IMR-90 (cell line): ENCODE measurements at regions not wholly inside any gene's neighbourhood (a gene's known extent, or its start where the extent isn't known, plus 50 kb on each side); places are given as distances from the start of the nearest gene placed in this dataset.

Experiments
- ATAC-seq: fragments of 200-7000 bp; cut with Tn5 transposase; 2 replicates; pipeline ENCODE4 v1.9.1; 2020; ENCODE audit warnings: low read depth, mild to moderate bottlenecking, moderate library complexity
- BruUV-seq: library from RNA; stranded (reverse); fragments of 400-500 nt; replicated peaks from 2 replicates; lab custom pipeline; 2021; lab: Mats Ljungman, UMichigan
- CTCF ChIA-PET: fragments of 300-600 bp; formaldehyde crosslinking; extraction: SDS; loops from one replicate; lab custom pipeline; 2021; ENCODE audit warnings: antibody characterized with exemption; lab: Yijun Ruan, JAX
- POLR2A ChIA-PET: fragments of 300-600 bp; sonication (Branson Sonifier 250); formaldehyde crosslinking; loops from one replicate; lab custom pipeline; 2022; ENCODE audit warnings: antibody characterized with exemption; ENCODE audit not compliant: unreplicated experiment; lab: Charles Lee
- DNase-seq: peaks from one replicate; pipeline ENCODE4 v3.0.0; 2013
- H2AFZ ChIP-seq: replicated peaks from 2 replicates; pipeline ENCODE3; 2013; ENCODE audit warnings: low read length, mild to moderate bottlenecking; ENCODE audit not compliant: poor library complexity
- H2AK5ac ChIP-seq: 2 replicates; pipeline ENCODE4 v1.6.1; 2013; ENCODE audit warnings: low read depth, low read length, inconsistent platforms
- H2AK9ac ChIP-seq: replicated peaks from 2 replicates; pipeline ENCODE3; 2013; ENCODE audit warnings: mild to moderate bottlenecking, low read depth, low read length, moderate library complexity; ENCODE audit not compliant: poor library complexity
- H2BK120ac ChIP-seq: 2 replicates; pipeline ENCODE4 v1.6.1; 2013; ENCODE audit warnings: low read depth, low read length, inconsistent platforms
- H2BK15ac ChIP-seq: 3 replicates; pipeline ENCODE4 v1.6.1; 2013; ENCODE audit warnings: low read depth, low read length, inconsistent platforms
- H2BK20ac ChIP-seq: 2 replicates; pipeline ENCODE4 v1.6.1; 2013; ENCODE audit warnings: low read depth, mild to moderate bottlenecking, inconsistent platforms, low read length, moderate library complexity
- H2BK5ac ChIP-seq: 2 replicates; pipeline ENCODE4 v1.6.1; 2013; ENCODE audit warnings: mild to moderate bottlenecking, low read depth, low read length, inconsistent platforms; ENCODE audit not compliant: poor library complexity, severe bottlenecking
- H3K14ac ChIP-seq: replicated peaks from 2 replicates; pipeline ENCODE4 v1.6.1; 2013; ENCODE audit warnings: low read depth, low read length, inconsistent platforms
- H3K18ac ChIP-seq: 2 replicates; pipeline ENCODE4 v1.6.1; 2013; ENCODE audit warnings: low read depth, low read length, control low read depth
- H3K23ac ChIP-seq: 2 replicates; pipeline ENCODE4 v1.6.1; 2013; ENCODE audit warnings: low read depth, low read length, inconsistent platforms
- H3K27ac ChIP-seq: 2 replicates; pipeline ENCODE4 v1.5.1; 2013; ENCODE audit warnings: mild to moderate bottlenecking, control low read depth, low read length; ENCODE audit not compliant: insufficient read depth
- H3K27me3 ChIP-seq: 2 replicates; pipeline ENCODE4 v1.6.1; 2013; ENCODE audit warnings: low read length; ENCODE audit not compliant: control insufficient read depth, insufficient read depth
- H3K36me3 ChIP-seq: 2 replicates; pipeline ENCODE4 v1.6.1; 2013; ENCODE audit warnings: low read length, mixed read lengths; ENCODE audit not compliant: control insufficient read depth, insufficient read depth
- H3K4ac ChIP-seq: 2 replicates; pipeline ENCODE4 v1.6.1; 2013; ENCODE audit warnings: low read depth, low read length, inconsistent platforms
- H3K4me1 ChIP-seq: 2 replicates; pipeline ENCODE4 v1.6.1; 2013; ENCODE audit warnings: low read length, mixed read lengths; ENCODE audit not compliant: control insufficient read depth, insufficient read depth
- H3K4me2 ChIP-seq: 2 replicates; pipeline ENCODE4 v1.6.1; 2013; ENCODE audit warnings: low read depth, mild to moderate bottlenecking, control low read depth, low read length, moderate library complexity
- H3K4me3 ChIP-seq: 2 replicates; pipeline ENCODE4 v1.5.1; 2013; ENCODE audit warnings: low read depth, mild to moderate bottlenecking, control low read depth, low read length, moderate library complexity; ENCODE audit not compliant: insufficient read depth
- H3K56ac ChIP-seq: 2 replicates; pipeline ENCODE4 v1.6.1; 2013; ENCODE audit warnings: low read length, inconsistent platforms; ENCODE audit not compliant: insufficient read depth; ENCODE audit errors: extremely low read depth
- H3K79me1 ChIP-seq, 2 experiments: 2 replicates each; pipeline ENCODE4 v1.6.1; 2013; ENCODE audit warnings: low read length in 2 of 2, inconsistent platforms in 1 of 2, low read depth in 1 of 2
- H3K9ac ChIP-seq: 2 replicates; pipeline ENCODE4 v1.6.1; 2013; ENCODE audit warnings: low read depth, low read length, control low read depth
- H3K9me1 ChIP-seq: 2 replicates; pipeline ENCODE4 v1.6.1; 2013; ENCODE audit warnings: low read length, inconsistent platforms; ENCODE audit not compliant: insufficient read depth
- H3K9me3 ChIP-seq: 2 replicates; pipeline ENCODE4 v1.6.1; 2013; ENCODE audit warnings: low read length; ENCODE audit not compliant: control insufficient read depth, insufficient read depth
- H4K20me1 ChIP-seq: 2 replicates; pipeline ENCODE4 v1.6.1; 2013; ENCODE audit warnings: low read length, inconsistent platforms; ENCODE audit not compliant: insufficient read depth
- H4K5ac ChIP-seq: 2 replicates; pipeline ENCODE4 v1.6.1; 2013; ENCODE audit warnings: mild to moderate bottlenecking, low read depth, low read length, control low read depth
- H4K8ac ChIP-seq, 2 experiments: 2 replicates each; pipeline ENCODE4 v1.6.1; 2013; ENCODE audit warnings: low read depth in 2 of 2, low read length in 2 of 2, control low read depth in 1 of 2, inconsistent platforms in 1 of 2
- H4K91ac ChIP-seq: 2 replicates; pipeline ENCODE4 v1.6.1; 2013; ENCODE audit warnings: low read depth, low read length, inconsistent platforms; ENCODE audit not compliant: insufficient read depth
- BHLHE40 ChIP-seq: fragments of 150-350 bp; IDR thresholded peaks from 2 replicates; pipeline ENCODE4 v1.6.1; 2016; ENCODE audit warnings: mild to moderate bottlenecking, low read depth, low read length
- CEBPB ChIP-seq: IDR thresholded peaks from 2 replicates; pipeline ENCODE4 v1.6.1; 2012; ENCODE audit warnings: low read depth, low read length, improper control_type of control experiment
- CHD1 ChIP-seq: IDR thresholded peaks from 2 replicates; pipeline ENCODE4 v1.6.1; 2012; ENCODE audit warnings: low read depth, low read length, improper control_type of control experiment
- MAZ ChIP-seq: IDR thresholded peaks from 2 replicates; pipeline ENCODE4 v1.6.1; 2012; ENCODE audit warnings: low read depth, mild to moderate bottlenecking, low read length, improper control_type of control experiment, moderate library complexity, borderline replicate concordance
- MXI1 ChIP-seq: IDR thresholded peaks from 2 replicates; pipeline ENCODE4 v1.6.1; 2012; ENCODE audit warnings: low read depth, mild to moderate bottlenecking, low read length, moderate library complexity, borderline replicate concordance
- NFE2L2 ChIP-seq: fragments of 150-350 bp; IDR thresholded peaks from 2 replicates; pipeline ENCODE4 v1.6.1; 2016; ENCODE audit warnings: low read depth, mild to moderate bottlenecking, low read length
- POLR2A ChIP-seq: IDR thresholded peaks from 2 replicates; pipeline ENCODE4 v1.6.1; 2012; ENCODE audit warnings: mild to moderate bottlenecking, low read depth, low read length
- RCOR1 ChIP-seq: IDR thresholded peaks from 2 replicates; pipeline ENCODE4 v1.6.1; 2012; ENCODE audit warnings: mild to moderate bottlenecking, low read length, improper control_type of control experiment; ENCODE audit not compliant: insufficient replicate concordance
- RFX5 ChIP-seq: IDR thresholded peaks from 2 replicates; pipeline ENCODE4 v1.8.0; 2012; ENCODE audit warnings: low read depth, mild to moderate bottlenecking, low read length, moderate library complexity
- SMC3 ChIP-seq: fragments of 150-350 bp; IDR thresholded peaks from 2 replicates; pipeline ENCODE4 v1.6.1; 2016; ENCODE audit warnings: low read depth, mild to moderate bottlenecking, antibody characterized with exemption, low read length, moderate library complexity
- WGBS, 2 experiments: methylation state at CpG; one replicate each; pipeline versions ENCODE4 v1.1.5 to v1.1.7; 2013; ENCODE audit warnings: missing lambda C conversion rate in 2 of 2; ENCODE audit not compliant: insufficient read length in 1 of 2; ENCODE audit errors: extremely low coverage in 2 of 2; 5-methylcytosine and 5-hydroxymethylcytosine counted together
- dilution Hi-C: fragments of 300-500 bp; cut with HindIII; formaldehyde crosslinking; loops from one replicate; pipeline ENCODE4 v1.14.3; 2018; ENCODE audit warnings: low sequenced_read_pairs; ENCODE audit not compliant: unreplicated experiment
- in situ Hi-C: fragments of 300-500 bp; cut with MboI; formaldehyde crosslinking; loops from 3 replicates; pipeline ENCODE4 v1.14.3; 2019; ENCODE audit warnings: low sequenced_read_pairs, inconsistent platforms, mixed read lengths
- intact Hi-C: fragments of 100-400 bp; cut with micrococcal nuclease; formaldehyde crosslinking; loops from 2 replicates; pipeline ENCODE4 v1.10.0; 2022
- TF ChIP-seq, protein P1 (sequence below): conservative IDR thresholded peaks from 2 replicates; pipeline ENCODE4 v1.5.1; 2012; ENCODE audit warnings: mild to moderate bottlenecking, low read depth, low read length, improper control_type of control experiment
- TF ChIP-seq, protein P2 (sequence below): fragments of 150-350 bp; IDR thresholded peaks from 2 replicates; pipeline ENCODE4 v1.6.1; 2016; ENCODE audit warnings: low read depth, mild to moderate bottlenecking, low read length, moderate library complexity, borderline replicate concordance
- TF ChIP-seq, protein P3 (sequence below): fragments of 150-350 bp; IDR thresholded peaks from 2 replicates; pipeline ENCODE4 v1.6.1; 2017; ENCODE audit warnings: mild to moderate bottlenecking, antibody characterized with exemption, low read length, low read depth

DNA sequence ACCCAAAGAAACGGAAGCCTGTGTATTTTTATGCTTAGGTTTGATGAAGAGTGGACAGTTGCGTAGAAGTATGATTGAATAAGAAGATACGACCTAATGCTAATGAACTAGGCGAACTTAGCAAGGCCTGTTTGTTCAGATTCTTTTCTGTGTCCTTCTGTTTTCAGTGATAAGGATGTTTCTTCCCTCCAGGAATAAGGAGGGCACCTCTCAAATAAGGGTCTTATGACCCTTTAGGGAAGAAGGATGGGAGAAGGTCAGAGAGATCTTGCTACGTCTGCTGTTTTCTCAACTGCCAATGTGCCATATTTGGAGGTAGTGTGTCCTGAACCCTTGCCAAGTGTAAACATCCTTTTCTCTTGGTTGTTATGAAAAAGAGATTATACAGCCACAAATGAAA lies 524.8 kb downstream of the UTRN start:
- ATAC-seq: no peak
- intact Hi-C loops: no loop called here
- H2AK9ac ChIP-seq: no peak overlapping the region
- no peaks in the 10 kb centered on the region; a peak in 1 of 4 replicates for H3K79me1 ChIP-seq
- no peaks in the 10 kb centered on the region for H3K27me3 ChIP-seq
- no peak overlapping the region for H3K4ac ChIP-seq
- H3K18ac ChIP-seq: no peak overlapping the region; the same call in 1 of the 2 replicates
- H2BK5ac ChIP-seq: no peak overlapping the region
- H3K23ac ChIP-seq: peak overlapping the region; percentile 24; the same call in 1 of the 2 replicates
- no peak overlapping the region for H3K27ac ChIP-seq
- H3K9me1 ChIP-seq: no peaks in the 10 kb centered on the region; the same call in 1 of the 2 replicates
- no peaks in the 10 kb centered on the region for H3K4me1 ChIP-seq
- no peak overlapping the region; the same call in 2 of the 3 replicates for H2BK15ac ChIP-seq
- TF ChIP-seq, protein P1, sequence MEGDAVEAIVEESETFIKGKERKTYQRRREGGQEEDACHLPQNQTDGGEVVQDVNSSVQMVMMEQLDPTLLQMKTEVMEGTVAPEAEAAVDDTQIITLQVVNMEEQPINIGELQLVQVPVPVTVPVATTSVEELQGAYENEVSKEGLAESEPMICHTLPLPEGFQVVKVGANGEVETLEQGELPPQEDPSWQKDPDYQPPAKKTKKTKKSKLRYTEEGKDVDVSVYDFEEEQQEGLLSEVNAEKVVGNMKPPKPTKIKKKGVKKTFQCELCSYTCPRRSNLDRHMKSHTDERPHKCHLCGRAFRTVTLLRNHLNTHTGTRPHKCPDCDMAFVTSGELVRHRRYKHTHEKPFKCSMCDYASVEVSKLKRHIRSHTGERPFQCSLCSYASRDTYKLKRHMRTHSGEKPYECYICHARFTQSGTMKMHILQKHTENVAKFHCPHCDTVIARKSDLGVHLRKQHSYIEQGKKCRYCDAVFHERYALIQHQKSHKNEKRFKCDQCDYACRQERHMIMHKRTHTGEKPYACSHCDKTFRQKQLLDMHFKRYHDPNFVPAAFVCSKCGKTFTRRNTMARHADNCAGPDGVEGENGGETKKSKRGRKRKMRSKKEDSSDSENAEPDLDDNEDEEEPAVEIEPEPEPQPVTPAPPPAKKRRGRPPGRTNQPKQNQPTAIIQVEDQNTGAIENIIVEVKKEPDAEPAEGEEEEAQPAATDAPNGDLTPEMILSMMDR: no peak
- no peak for TF ChIP-seq POLR2A
- TF ChIP-seq, protein P2, sequence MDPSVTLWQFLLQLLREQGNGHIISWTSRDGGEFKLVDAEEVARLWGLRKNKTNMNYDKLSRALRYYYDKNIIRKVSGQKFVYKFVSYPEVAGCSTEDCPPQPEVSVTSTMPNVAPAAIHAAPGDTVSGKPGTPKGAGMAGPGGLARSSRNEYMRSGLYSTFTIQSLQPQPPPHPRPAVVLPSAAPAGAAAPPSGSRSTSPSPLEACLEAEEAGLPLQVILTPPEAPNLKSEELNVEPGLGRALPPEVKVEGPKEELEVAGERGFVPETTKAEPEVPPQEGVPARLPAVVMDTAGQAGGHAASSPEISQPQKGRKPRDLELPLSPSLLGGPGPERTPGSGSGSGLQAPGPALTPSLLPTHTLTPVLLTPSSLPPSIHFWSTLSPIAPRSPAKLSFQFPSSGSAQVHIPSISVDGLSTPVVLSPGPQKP: no peak
- TF ChIP-seq BHLHE40: no peak
- TF ChIP-seq NFE2L2: no peak
- no peak for TF ChIP-seq CHD1
- TF ChIP-seq, protein P3, sequence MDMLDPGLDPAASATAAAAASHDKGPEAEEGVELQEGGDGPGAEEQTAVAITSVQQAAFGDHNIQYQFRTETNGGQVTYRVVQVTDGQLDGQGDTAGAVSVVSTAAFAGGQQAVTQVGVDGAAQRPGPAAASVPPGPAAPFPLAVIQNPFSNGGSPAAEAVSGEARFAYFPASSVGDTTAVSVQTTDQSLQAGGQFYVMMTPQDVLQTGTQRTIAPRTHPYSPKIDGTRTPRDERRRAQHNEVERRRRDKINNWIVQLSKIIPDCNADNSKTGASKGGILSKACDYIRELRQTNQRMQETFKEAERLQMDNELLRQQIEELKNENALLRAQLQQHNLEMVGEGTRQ: no peak
- TF ChIP-seq RFX5: no peak
- TF ChIP-seq RCOR1: no peak
- no peak for TF ChIP-seq SMC3
- TF ChIP-seq MAZ: no peak
- TF ChIP-seq MXI1: no peak
- no peak for TF ChIP-seq CEBPB
- BruUV-seq: no TSS peak
- no peak overlapping the region for H4K91ac ChIP-seq
- dilution Hi-C loops: no loop called here
- H4K20me1 ChIP-seq: no peaks in the 10 kb centered on the region
- H2AK5ac ChIP-seq: no peak overlapping the region
- no peak overlapping the region for H2AFZ ChIP-seq
- 0 out of 2 replicates have a peak overlapping the region, but pooled peaks have one; percentile 32 for H3K14ac ChIP-seq
- H3K4me3 ChIP-seq: no peak overlapping the region
- ChIA-PET POLR2A (no interaction called here), CTCF (interaction anchor here (0.6 kb wide), 1 partner anchor 1002 kb away, joined by 3 read pairs; no protein-coding TSS in a partner anchor)
- H3K4me2 ChIP-seq: no peak overlapping the region
- H2BK120ac ChIP-seq: 0 out of 2 replicates have a peak overlapping the region, but pooled peaks have one; percentile 16
- no peak overlapping the region for H3K56ac ChIP-seq
- WGBS, 2 experiments: 95% methylated on average over 3 of the region's 5 CpGs; no CpG with 5 or more reads in 1 of the 2 experiments
- H4K5ac ChIP-seq: no peak overlapping the region
- no peak overlapping the region for H4K8ac ChIP-seq
- in situ Hi-C loops: no loop called here
- H3K36me3 ChIP-seq: no peaks in the 10 kb centered on the region
- no peak for DNase-seq
- peak overlapping the region; percentile 57; the same call in 1 of the 2 replicates for H2BK20ac ChIP-seq
- no peaks in the 10 kb centered on the region for H3K9me3 ChIP-seq
- no peak overlapping the region for H3K9ac ChIP-seq
